Thyroid gland (tissue), 4 donors: ENCODE measurements at regions not wholly inside any gene's neighbourhood (a gene's known extent, or its start where the extent isn't known, plus 50 kb on each side); places are given as distances from the start of the nearest gene placed in this dataset.

Source experiments
- DNase-seq, 2 donors: peaks; one replicate each; pipeline ENCODE4 v3.0.0-alpha.2; 2019
- H3K27ac ChIP-seq, 3 donors: fragments of 200-600 bp; sonication (generic); 1 replicate in 2 of 3; 2 replicates in 1 of 3; pipeline ENCODE4 v1.5.1; 2016 to 2019; ENCODE audit warnings: mild to moderate bottlenecking in 1 of 3, moderate library complexity in 1 of 3
- H3K27me3 ChIP-seq: fragments of 200-600 bp; sonication (generic); one replicate; pipeline ENCODE4 v1.5.1; 2019
- H3K36me3 ChIP-seq, 2 donors: fragments of 200-600 bp; sonication (generic); one replicate each; pipeline ENCODE4 v1.5.1; 2016 to 2019
- H3K4me1 ChIP-seq, 2 donors: fragments of 200-600 bp; sonication (generic); one replicate each; pipeline ENCODE4 v1.5.1; 2017 to 2019
- H3K4me3 ChIP-seq, 3 donors: fragments of 200-600 bp; sonication (generic); replicated peaks in 1 of 3; 1 replicate in 2 of 3; 2 replicates in 1 of 3; pipeline ENCODE4 v1.5.1; 2016; ENCODE audit warnings: mild to moderate bottlenecking in 1 of 3
- H3K9me3 ChIP-seq: fragments of 200-600 bp; sonication (generic); one replicate; pipeline ENCODE4 v1.5.1; 2017
- CTCF ChIP-seq, 6 experiments: fragments of 200-600 bp in 3 of 6; fragments of 450-650 bp in 3 of 6; sonication (generic) in 3 of 6; IDR thresholded peaks; one replicate each; pipeline ENCODE4 v1.5.1; 2016 to 2019; ENCODE audit warnings: antibody characterized with exemption in 6 of 6, mild to moderate bottlenecking in 2 of 6, inconsistent platforms in 1 of 6, moderate library complexity in 1 of 6
- POLR2A ChIP-seq, 2 donors: fragments of 450-650 bp; IDR thresholded peaks; one replicate each; pipeline ENCODE4 v1.6.1; 2017; ENCODE audit warnings: antibody characterized with exemption in 2 of 2, mild to moderate bottlenecking in 2 of 2, moderate library complexity in 1 of 2
- WGBS, 2 donors: methylation state at CpG; one replicate each; pipeline ENCODE4 v1.1.5; 2017; 5-methylcytosine and 5-hydroxymethylcytosine counted together
- intact Hi-C: fragments of 100-400 bp; cut with DNase I; formaldehyde crosslinking; loops from one replicate; pipeline ENCODE4 v1.15.1; 2023

DNA sequence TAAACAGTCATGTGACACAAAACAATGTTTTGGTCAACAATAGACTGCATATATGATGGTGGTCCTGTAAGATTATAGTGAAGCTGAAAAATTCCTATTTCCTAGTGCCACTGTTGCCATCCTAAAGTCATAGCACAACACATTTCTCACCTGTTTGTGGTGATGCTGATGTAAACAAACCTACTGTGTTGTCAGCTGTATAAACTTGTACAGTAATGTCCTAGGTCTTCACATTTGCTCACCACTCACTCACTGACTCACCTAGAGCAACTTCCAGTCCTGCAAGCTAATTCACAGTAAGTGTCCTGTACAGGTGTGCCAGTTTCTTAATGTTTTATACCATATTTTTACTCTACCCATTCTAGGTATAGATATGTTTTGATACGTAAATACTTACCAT is 326.1 kb upstream of the USP24 start:
- intact Hi-C loops = no loop called here

DNA sequence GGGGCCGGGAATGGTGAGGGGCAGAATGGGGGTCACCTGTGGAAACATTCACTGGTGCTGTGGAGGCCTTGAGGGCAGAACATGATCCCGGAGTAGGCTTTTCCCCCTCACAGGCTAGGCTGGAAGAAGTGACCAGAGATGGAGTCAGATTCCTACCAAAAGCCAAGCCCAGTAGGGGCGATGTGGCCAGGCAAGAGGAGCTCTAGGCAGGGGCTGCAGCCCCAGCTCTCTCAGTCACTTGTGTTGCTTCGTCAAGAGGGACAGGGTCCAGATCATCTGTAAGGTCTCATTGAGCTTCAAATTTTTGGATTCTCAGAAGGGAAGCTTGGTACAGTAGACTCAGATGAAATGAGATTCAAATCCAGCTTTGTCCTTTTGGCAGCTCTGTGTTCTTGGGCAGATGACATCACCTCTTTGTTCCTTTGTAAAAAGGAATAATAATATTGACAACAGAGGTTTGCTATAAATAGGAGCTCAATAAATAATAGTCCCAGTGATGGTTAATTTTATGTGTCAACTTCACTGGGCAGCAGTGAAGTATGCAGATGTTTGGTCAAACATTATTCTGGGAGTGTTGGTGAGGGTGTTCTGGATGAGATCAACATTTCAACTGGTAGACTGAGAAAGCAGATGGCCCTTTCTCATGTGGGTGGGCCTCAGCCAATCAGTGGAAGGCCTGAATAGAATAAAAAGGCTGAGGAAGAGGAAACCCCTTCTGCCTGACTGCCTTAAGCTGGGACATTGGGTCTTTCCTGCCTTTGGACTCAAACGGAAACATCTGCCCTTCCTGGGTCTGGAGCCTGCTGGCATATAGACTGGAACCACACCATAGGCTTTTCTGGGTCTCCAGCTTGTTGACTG is 324.7 kb upstream of the USP24 start:
- no peaks in the 10 kb centered on the region for H3K4me1 ChIP-seq
- WGBS, 2 donors = 89 to 91% methylated on average over 5 of the region's 5 CpGs
- H3K36me3 ChIP-seq = no peaks in the 10 kb centered on the region
- no peak overlapping the region for H3K27ac ChIP-seq
- H3K4me3 ChIP-seq = no peak overlapping the region
- TF ChIP-seq CTCF (IDR thresholded peaks at IDR 0.05) (no peak), POLR2A (IDR thresholded peaks at IDR 0.05) (no peak)
- no peak for DNase-seq
- no peaks in the 10 kb centered on the region for H3K9me3 ChIP-seq
- intact Hi-C loops = no loop called here
- no peaks in the 10 kb centered on the region for H3K27me3 ChIP-seq

More for the DNA sequence above, 326.1 kb upstream of the USP24 start:
- no peak overlapping the region for H3K27ac ChIP-seq
- H3K4me3 ChIP-seq = no peak overlapping the region
- no peaks in the 10 kb centered on the region for H3K9me3 ChIP-seq
- no peak for TF ChIP-seq POLR2A (IDR thresholded peaks at IDR 0.05)
- TF ChIP-seq CTCF (IDR thresholded peaks at IDR 0.05) = no peak
- WGBS, 2 donors = 95 to 100% methylated on average over 1 of the region's 1 CpG
- no peaks in the 10 kb centered on the region for H3K36me3 ChIP-seq
- no peak for DNase-seq
- no peaks in the 10 kb centered on the region for H3K4me1 ChIP-seq
- H3K27me3 ChIP-seq = no peaks in the 10 kb centered on the region

GRCh38 chr1:55538428-55538827 is 323.3 kb upstream of the USP24 start:
- Histone ChIP-seq H3K27me3 (no peaks in the 10 kb centered on the region), H3K4me3 (no peak overlapping the region), H3K9me3 (no peaks in the 10 kb centered on the region), H3K27ac (no peak overlapping the region), H3K4me1 (no peaks in the 10 kb centered on the region), H3K36me3 (no peaks in the 10 kb centered on the region)
- DNase-seq = no peak
- intact Hi-C loops = no loop called here
- TF ChIP-seq POLR2A (IDR thresholded peaks at IDR 0.05) = no peak
- no peak for TF ChIP-seq CTCF (IDR thresholded peaks at IDR 0.05)
- 93 to 96% methylated on average over 2 of the region's 2 CpGs for WGBS, 2 donors

GRCh38 chr1:55536545-55536865 is 321.3 kb upstream of the USP24 start:
- no peak overlapping the region for H3K4me3 ChIP-seq
- no peak for DNase-seq
- H3K36me3 ChIP-seq = no peaks in the 10 kb centered on the region
- H3K9me3 ChIP-seq = no peaks in the 10 kb centered on the region
- WGBS, 2 donors = 63 to 68% methylated on average over 2 of the region's 2 CpGs
- intact Hi-C loops = no loop called here
- no peaks in the 10 kb centered on the region for H3K27me3 ChIP-seq
- H3K27ac ChIP-seq = no peak overlapping the region
- H3K4me1 ChIP-seq = no peaks in the 10 kb centered on the region
- TF ChIP-seq CTCF (IDR thresholded peaks at IDR 0.05) = no peak
- TF ChIP-seq POLR2A (IDR thresholded peaks at IDR 0.05) = no peak

DNA sequence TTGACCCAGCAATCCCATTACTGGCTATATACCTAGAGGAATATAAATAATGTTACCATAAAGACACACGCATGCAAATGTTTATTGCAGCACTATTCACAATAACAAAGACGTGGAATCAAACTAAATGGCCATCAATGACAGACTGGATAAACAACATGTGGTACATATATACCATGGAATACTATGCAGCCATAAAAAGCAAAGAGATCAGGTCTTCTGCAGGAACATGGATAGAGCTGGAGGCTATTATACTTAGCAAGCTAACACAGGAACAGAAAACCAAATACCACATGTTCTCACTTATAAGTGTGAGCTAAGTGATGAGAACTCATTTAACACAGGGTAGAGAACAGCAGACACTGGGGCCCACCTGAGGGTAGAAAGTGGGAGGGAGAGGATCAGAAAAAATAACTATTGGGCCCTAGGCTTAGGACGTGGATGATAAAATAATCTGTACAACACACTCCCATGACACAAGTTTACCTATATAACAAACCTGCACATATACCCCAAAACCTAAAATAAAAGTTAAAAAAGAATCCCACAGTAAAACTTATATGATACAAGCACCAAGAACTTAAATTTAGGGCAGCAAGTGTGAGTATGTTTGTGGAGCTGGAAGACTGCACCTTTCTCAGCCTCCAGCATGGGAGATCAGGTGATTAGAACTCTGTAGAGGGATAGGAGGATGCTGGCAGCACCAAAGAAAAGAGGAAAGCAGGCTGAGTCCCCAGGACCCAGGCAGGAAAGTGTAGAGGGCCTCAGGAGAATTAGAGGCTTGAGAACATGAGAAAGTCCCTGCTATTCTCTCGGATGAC is 320.8 kb upstream of the USP24 start:
- intact Hi-C loops = no loop called here
- no peak overlapping the region for H3K4me3 ChIP-seq
- TF ChIP-seq CTCF (IDR thresholded peaks at IDR 0.05) = no peak
- TF ChIP-seq POLR2A (IDR thresholded peaks at IDR 0.05) = no peak
- H3K4me1 ChIP-seq = no peaks in the 10 kb centered on the region
- H3K27ac ChIP-seq = no peak overlapping the region
- no peaks in the 10 kb centered on the region for H3K9me3 ChIP-seq
- DNase-seq = no peak
- no peaks in the 10 kb centered on the region for H3K27me3 ChIP-seq
- 70 to 85% methylated on average over 4 of the region's 4 CpGs for WGBS, 2 donors
- H3K36me3 ChIP-seq = no peaks in the 10 kb centered on the region
